WTC11 (cell line): ENCODE measurements at regions not wholly inside any gene's neighbourhood (a gene's known extent, or its start where the extent isn't known, plus 50 kb on each side); places are given as distances from the start of the nearest gene placed in this dataset.

Experiments used
- ATAC-seq: fragments of 200-7000 bp; cut with Tn5 transposase; 2 replicates; pipeline ENCODE4 v1.10.0; 2021; ENCODE audit warnings: mild to moderate bottlenecking, moderate library complexity
- CTCF ChIA-PET: fragments of 300-600 bp; sonication (Branson Sonifier 250); formaldehyde crosslinking; loops from one replicate; lab custom pipeline; 2021; ENCODE audit warnings: antibody characterized with exemption; lab: Charles Lee
- POLR2A ChIA-PET: fragments of 350-600 bp; sonication (Branson Sonifier 250); formaldehyde crosslinking; loops from one replicate; lab custom pipeline; 2021; ENCODE audit warnings: antibody characterized with exemption; lab: Charles Lee
- DNase-seq: peaks from one replicate; pipeline ENCODE4 v3.0.0; 2021; ENCODE audit warnings: low spot score
- H3K27ac Mint-ChIP-seq: 2 replicates; pipeline ENCODE4 v1.8.0; 2021; ENCODE audit warnings: mixed read lengths
- H3K27me3 Mint-ChIP-seq: 2 replicates; pipeline ENCODE4 v1.8.0; 2021; ENCODE audit warnings: low read depth, mild to moderate bottlenecking, moderate library complexity, mixed read lengths
- H3K36me3 Mint-ChIP-seq: 2 replicates; pipeline ENCODE4 v1.8.0; 2021; ENCODE audit warnings: mixed read lengths
- H3K4me1 Mint-ChIP-seq: 2 replicates; pipeline ENCODE4 v1.8.0; 2022; ENCODE audit warnings: mixed read lengths
- H3K4me3 Mint-ChIP-seq: 2 replicates; pipeline ENCODE4 v1.8.0; 2021; ENCODE audit warnings: mild to moderate bottlenecking, moderate library complexity, mixed read lengths
- H3K9me3 Mint-ChIP-seq: 2 replicates; pipeline ENCODE4 v1.8.0; 2021; ENCODE audit warnings: mixed read lengths
- CDX4 ChIP-seq: fragments of 250-450 bp; sonication (Bioruptor Pico); IDR thresholded peaks from 2 replicates; pipeline ENCODE4 v1.9.0; 2021; ENCODE audit warnings: moderate library complexity, mild to moderate bottlenecking, inconsistent platforms, borderline replicate concordance
- CREB1 ChIP-seq: sonication (generic); formaldehyde crosslinking; IDR thresholded peaks from 2 replicates; pipeline ENCODE4 v1.8.0; 2023; ENCODE audit warnings: mild to moderate bottlenecking, missing genetic modification reagents
- E2F1 ChIP-seq: sonication (generic); formaldehyde crosslinking; IDR thresholded peaks from 2 replicates; pipeline ENCODE4 v1.8.0; 2022; ENCODE audit warnings: mild to moderate bottlenecking, missing genetic modification reagents
- E2F4 ChIP-seq: sonication (generic); formaldehyde crosslinking; IDR thresholded peaks from 2 replicates; pipeline ENCODE4 v1.8.1; 2022; ENCODE audit warnings: low read depth, mild to moderate bottlenecking, moderate library complexity, missing genetic modification reagents, borderline replicate concordance
- EMX1 ChIP-seq: fragments of 250-450 bp; sonication (Bioruptor Pico); IDR thresholded peaks from 2 replicates; pipeline ENCODE4 v1.8.0; 2021; ENCODE audit warnings: mild to moderate bottlenecking
- FOXP1 ChIP-seq: sonication (generic); formaldehyde crosslinking; IDR thresholded peaks from 2 replicates; pipeline ENCODE4 v1.8.0; 2022; ENCODE audit warnings: missing genetic modification reagents, mild to moderate bottlenecking, moderate library complexity, borderline replicate concordance
- JUN ChIP-seq: sonication (generic); formaldehyde crosslinking; IDR thresholded peaks from 2 replicates; pipeline ENCODE4 v1.8.0; 2023; ENCODE audit warnings: mild to moderate bottlenecking, missing genetic modification reagents
- KAT7 ChIP-seq: sonication (generic); formaldehyde crosslinking; IDR thresholded peaks from 2 replicates; pipeline ENCODE4 v1.8.1; 2023; ENCODE audit warnings: missing genetic modification reagents, mild to moderate bottlenecking, borderline replicate concordance
- MYBL2 ChIP-seq: sonication (generic); formaldehyde crosslinking; IDR thresholded peaks from 2 replicates; pipeline ENCODE4 v1.8.1; 2023; ENCODE audit warnings: mild to moderate bottlenecking, moderate library complexity, missing genetic modification reagents
- NFYB ChIP-seq: sonication (generic); formaldehyde crosslinking; conservative IDR thresholded peaks from 2 replicates; pipeline ENCODE4 v1.8.0; 2022; ENCODE audit warnings: low read depth, missing genetic modification reagents
- NR3C1 ChIP-seq: sonication (generic); formaldehyde crosslinking; conservative IDR thresholded peaks from 2 replicates; pipeline ENCODE4 v1.8.1; 2023; ENCODE audit warnings: low read depth, mild to moderate bottlenecking, missing genetic modification reagents
- OVOL2 ChIP-seq: fragments of 250-450 bp; sonication (Bioruptor Pico); IDR thresholded peaks from 2 replicates; pipeline ENCODE4 v1.9.0; 2021; ENCODE audit warnings: mild to moderate bottlenecking, borderline replicate concordance
- SMAD4 ChIP-seq: sonication (generic); formaldehyde crosslinking; IDR thresholded peaks from 2 replicates; pipeline ENCODE4 v1.8.0; 2022; ENCODE audit warnings: mild to moderate bottlenecking, missing genetic modification reagents
- ZBTB43 ChIP-seq: sonication (generic); formaldehyde crosslinking; IDR thresholded peaks from 2 replicates; pipeline ENCODE4 v1.8.1; 2023; ENCODE audit warnings: mild to moderate bottlenecking, missing genetic modification reagents
- ZNF121 ChIP-seq: sonication (generic); formaldehyde crosslinking; IDR thresholded peaks from 2 replicates; pipeline ENCODE4 v1.8.0; 2023; ENCODE audit warnings: missing genetic modification reagents
- ZNF263 ChIP-seq: sonication (generic); formaldehyde crosslinking; IDR thresholded peaks from 2 replicates; pipeline ENCODE4 v1.8.1; 2022; ENCODE audit warnings: low read depth, mild to moderate bottlenecking, moderate library complexity, missing genetic modification reagents
- ZNF396 ChIP-seq: fragments of 250-450 bp; sonication (Bioruptor Pico); IDR thresholded peaks from 2 replicates; pipeline ENCODE4 v1.8.0; 2021; ENCODE audit warnings: mild to moderate bottlenecking, moderate library complexity, borderline replicate concordance
- ZNF423 ChIP-seq: fragments of 250-450 bp; sonication (Bioruptor Pico); IDR thresholded peaks from 2 replicates; pipeline ENCODE4 v2.1.2; 2022; ENCODE audit warnings: mild to moderate bottlenecking, moderate library complexity
- ZNF425 ChIP-seq: fragments of 250-450 bp; sonication (Bioruptor Pico); conservative IDR thresholded peaks from 2 replicates; pipeline ENCODE4 v1.9.0; 2021; ENCODE audit warnings: mild to moderate bottlenecking
- ZSCAN18 ChIP-seq: fragments of 250-450 bp; sonication (Bioruptor Pico); IDR thresholded peaks from 2 replicates; pipeline ENCODE4 v2.1.2; 2022; ENCODE audit warnings: mild to moderate bottlenecking, moderate library complexity

GRCh38 chr1:59006289-59006658 is 222.4 kb upstream of the JUN start:
- no peaks in the 10 kb centered on the region for H3K27me3 Mint-ChIP-seq
- CTCF ChIA-PET = no interaction called here
- ATAC-seq = no peak

GRCh38 chr1:59006932-59007331 is 223.1 kb upstream of the JUN start:
- POLR2A ChIA-PET = no interaction called here
- H3K4me1 Mint-ChIP-seq = peaks cover 22% of the 10 kb centered on the region
- no peak for TF ChIP-seq OVOL2 (CRISPR knock-in tag)
- TF ChIP-seq E2F4 (CRISPR knock-in tag) = no peak
- TF ChIP-seq NFYB (CRISPR knock-in tag) = no peak
- TF ChIP-seq CREB1 = no peak
- no peak for TF ChIP-seq NR3C1 (CRISPR knock-in tag)
- no peak for TF ChIP-seq ZNF263 (CRISPR knock-in tag)
- no peak for TF ChIP-seq ZBTB43
- peaks cover 4% of the 10 kb centered on the region; the same call in 1 of the 2 replicates for H3K27me3 Mint-ChIP-seq
- no peaks in the 10 kb centered on the region for H3K36me3 Mint-ChIP-seq
- H3K27ac Mint-ChIP-seq = no peak overlapping the region
- CTCF ChIA-PET = no interaction called here
- H3K4me3 Mint-ChIP-seq = no peak overlapping the region
- H3K9me3 Mint-ChIP-seq = no peaks in the 10 kb centered on the region
- no peak for DNase-seq
- ATAC-seq = no peak

More at GRCh38 chr1:59006289-59006658, 222.4 kb upstream of the JUN start:
- Mint-ChIP-seq H3K4me1 (peaks cover 17% of the 10 kb centered on the region), H3K9me3 (no peaks in the 10 kb centered on the region), H3K36me3 (no peaks in the 10 kb centered on the region), H3K27ac (no peak overlapping the region), H3K4me3 (no peak overlapping the region)
- no peak for DNase-seq
- TF ChIP-seq MYBL2 (CRISPR knock-in tag) (no peak), SMAD4 (CRISPR knock-in tag) (no peak)
- POLR2A ChIA-PET = no interaction called here

- H3K9me3 Mint-ChIP-seq = no peaks in the 10 kb centered on the region
- CTCF ChIA-PET = no interaction called here
- POLR2A ChIA-PET = no interaction called here
- no peaks in the 10 kb centered on the region for H3K36me3 Mint-ChIP-seq
- peaks cover 27% of the 10 kb centered on the region for H3K4me1 Mint-ChIP-seq
- DNase-seq (no peak), ATAC-seq (no peak)
- no peak overlapping the region for H3K27ac Mint-ChIP-seq
- TF ChIP-seq ZNF425 (CRISPR knock-in tag) (no peak), ZNF121 (CRISPR knock-in tag) (no peak), NFYB (CRISPR knock-in tag) (no peak), FOXP1 (CRISPR knock-in tag) (no peak), OVOL2 (CRISPR knock-in tag) (no peak)
- no peak overlapping the region for H3K4me3 Mint-ChIP-seq
- peaks cover 4% of the 10 kb centered on the region; the same call in 1 of the 2 replicates for H3K27me3 Mint-ChIP-seq
Measured at GRCh38 chr1:59007429-59007819, 223.6 kb upstream of the JUN start.

GRCh38 chr1:59007820-59008598 is 224.2 kb upstream of the JUN start:
- DNase-seq (no peak), ATAC-seq (no peak)
- Mint-ChIP-seq H3K4me1 (peaks cover 33% of the 10 kb centered on the region), H3K9me3 (no peaks in the 10 kb centered on the region), H3K27ac (no peak overlapping the region), H3K4me3 (no peak overlapping the region), H3K27me3 (peaks cover 4% of the 10 kb centered on the region; the same call in 1 of the 2 replicates), H3K36me3 (no peaks in the 10 kb centered on the region)
- POLR2A ChIA-PET = no interaction called here
- CTCF ChIA-PET = no interaction called here
- TF ChIP-seq KAT7 (CRISPR knock-in tag) = no peak
- TF ChIP-seq ZSCAN18 (CRISPR knock-in tag) = no peak
- no peak for TF ChIP-seq ZNF396 (CRISPR knock-in tag)
- TF ChIP-seq EMX1 (CRISPR knock-in tag) = no peak
- no peak for TF ChIP-seq JUN (CRISPR knock-in tag)
- no peak for TF ChIP-seq NR3C1 (CRISPR knock-in tag)
- no peak for TF ChIP-seq E2F1 (CRISPR knock-in tag)
- no peak for TF ChIP-seq ZNF423
- TF ChIP-seq OVOL2 (CRISPR knock-in tag) = no peak
- TF ChIP-seq CDX4 (CRISPR knock-in tag) = no peak
